ENCODE measurements at regions not wholly inside any gene's neighbourhood (a gene's known extent, or its start where the extent isn't known, plus 50 kb on each side); places are given as distances from the start of the nearest gene placed in this dataset.

- intact Hi-C loops (cut with DNase I, micrococcal nuclease) = no loop called here
- ATAC-seq = no peak
- no peak for DNase-seq
- Histone ChIP-seq H3K4me1 (ENCODE audit: low read depth) (no peaks in the 10 kb centered on the region), H3K9me3 (no peaks in the 10 kb centered on the region), H3K4me3 (no peak overlapping the region), H3K36me3 (ENCODE audit: low read depth) (no peaks in the 10 kb centered on the region)
- TF ChIP-seq CTCF (IDR thresholded peaks at IDR 0.05) = no peak
Measured at GRCh38 chr5:74272831-74273451, 367.6 kb downstream of the ENC1 start.

GRCh38 chr5:74272024-74272775 lies 368.3 kb downstream of the ENC1 start:
- Histone ChIP-seq H3K4me1 (ENCODE audit: low read depth) (no peaks in the 10 kb centered on the region), H3K9me3 (no peaks in the 10 kb centered on the region), H3K36me3 (ENCODE audit: low read depth) (no peaks in the 10 kb centered on the region), H3K4me3 (no peak overlapping the region)
- TF ChIP-seq CTCF (IDR thresholded peaks at IDR 0.05) = no peak
- DNase-seq (no peak), ATAC-seq (no peak)
- intact Hi-C loops (cut with DNase I, micrococcal nuclease) = no loop called here

GRCh38 chr5:74268297-74268696 lies 372.2 kb downstream of the ENC1 start:
- Histone ChIP-seq H3K9me3 (no peaks in the 10 kb centered on the region), H3K4me3 (no peak overlapping the region), H3K36me3 (ENCODE audit: low read depth) (no peaks in the 10 kb centered on the region), H3K4me1 (ENCODE audit: low read depth) (no peaks in the 10 kb centered on the region)
- no peak for TF ChIP-seq CTCF (IDR thresholded peaks at IDR 0.05)
- ATAC-seq (no peak), DNase-seq (no peak)
- intact Hi-C loops (cut with DNase I, micrococcal nuclease) = no loop called here

- no peak for DNase-seq
- intact Hi-C loops (cut with DNase I, micrococcal nuclease) = no loop called here
- Histone ChIP-seq H3K36me3 (ENCODE audit: low read depth) (no peaks in the 10 kb centered on the region), H3K4me3 (no peak overlapping the region), H3K9me3 (no peaks in the 10 kb centered on the region), H3K4me1 (ENCODE audit: low read depth) (no peaks in the 10 kb centered on the region)
- no peak for TF ChIP-seq CTCF (IDR thresholded peaks at IDR 0.05)
- no peak for ATAC-seq
Measured at GRCh38 chr5:74266836-74267235, 373.7 kb downstream of the ENC1 start.

- H3K36me3 ChIP-seq (ENCODE audit: low read depth) = no peaks in the 10 kb centered on the region
- no peak for DNase-seq
- TF ChIP-seq CTCF (IDR thresholded peaks at IDR 0.05) = no peak
- peak; percentile 37 for ATAC-seq
- H3K4me3 ChIP-seq = no peak overlapping the region
- H3K9me3 ChIP-seq = no peaks in the 10 kb centered on the region
- intact Hi-C loops (cut with DNase I, micrococcal nuclease) = no loop called here
- H3K4me1 ChIP-seq (ENCODE audit: low read depth) = no peaks in the 10 kb centered on the region
Measured at GRCh38 chr5:74266132-74266531, 374.4 kb downstream of the ENC1 start.
